ENCODE measurements at regions not wholly inside any gene's neighbourhood (a gene's known extent, or its start where the extent isn't known, plus 50 kb on each side); places are given as distances from the start of the nearest gene placed in this dataset.

DNA sequence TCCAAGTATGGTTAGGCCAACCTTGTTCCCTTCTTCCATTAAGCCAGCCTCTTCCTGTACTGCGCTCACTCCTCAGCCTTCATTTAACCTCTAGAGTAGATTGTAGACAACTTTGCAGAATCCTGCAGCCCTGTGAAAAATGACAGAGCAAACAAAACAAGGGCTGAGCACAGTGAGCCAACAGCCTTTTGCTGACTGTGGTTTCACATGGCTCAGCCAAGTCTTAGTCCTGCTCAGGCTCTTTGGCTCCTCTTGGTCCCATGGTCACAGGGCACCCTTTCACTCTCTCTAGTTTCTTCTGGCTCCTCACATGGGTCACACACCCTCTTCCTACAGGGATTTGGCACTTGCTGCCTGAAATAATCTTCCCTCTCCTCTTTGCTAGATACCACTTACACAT lies 900.3 kb downstream of the CCSER2 start:
- no peak overlapping the region for H4K91ac ChIP-seq (ENCODE audit: insufficient read length, low read depth, low read length)
- H3K36me3 Mint-ChIP-seq (ENCODE audit: insufficient read depth in 1 of 3, low read depth in 3 of 3): no peaks in the 10 kb centered on the region
- H4K5ac ChIP-seq (ENCODE audit: insufficient read length, low read depth, low read length): no peak overlapping the region
- WGBS (ENCODE audit: extremely low coverage, insufficient read length, low lambda C conversion rate): no CpG with 5 or more reads among the region's 1 CpG
- no peak overlapping the region for H3K27ac ChIP-seq (ENCODE audit: insufficient read length, low read depth, low read length)
- H3K27ac Mint-ChIP-seq: no peak overlapping the region
- H3K79me1 ChIP-seq (ENCODE audit: insufficient read depth, low read depth, low read length, poor library complexity, severe bottlenecking): no peaks in the 10 kb centered on the region
- no peak overlapping the region for H3T11ph ChIP-seq (ENCODE audit: low read length)
- H3K18ac ChIP-seq (ENCODE audit: insufficient read length, low read depth, low read length): no peak overlapping the region
- peaks cover 0 to 4% of the 10 kb centered on the region in 2 experiments; a peak in 1 of 4 replicates for H3K4me1 Mint-ChIP-seq
- H2BK20ac ChIP-seq (ENCODE audit: low read depth, low read length, poor library complexity, severe bottlenecking): no peak overlapping the region
- H3K27me3 ChIP-seq (ENCODE audit: insufficient read depth, low read length): no peaks in the 10 kb centered on the region
- no peak overlapping the region for H2BK120ac ChIP-seq (ENCODE audit: low read depth, low read length, poor library complexity, severe bottlenecking)
- no peaks in the 10 kb centered on the region for H4K20me1 ChIP-seq (ENCODE audit: control insufficient read depth, insufficient read depth, insufficient read length)
- H3K23ac ChIP-seq (ENCODE audit: insufficient read length, low read depth, low read length): no peak overlapping the region
- H3K4ac ChIP-seq (ENCODE audit: low read depth, low read length): no peak overlapping the region
- H2BK12ac ChIP-seq (ENCODE audit: insufficient read length, low read depth, low read length): no peak overlapping the region
- H2BK15ac ChIP-seq (ENCODE audit: low read depth, low read length): no peak overlapping the region
- H2BK5ac ChIP-seq (ENCODE audit: insufficient read length, low read length): no peak overlapping the region
- H2AFZ ChIP-seq (ENCODE audit: low read length): no peak overlapping the region
- no peaks in the 10 kb centered on the region for H3K23me2 ChIP-seq (ENCODE audit: insufficient read length, low read depth, low read length, poor library complexity, severe bottlenecking)
- H2AK5ac ChIP-seq (ENCODE audit: insufficient read length, low read length): no peak overlapping the region
- no peak overlapping the region for H4K8ac ChIP-seq (replicated peaks; ENCODE audit: insufficient read length, low read depth, low read length)
- no peaks in the 10 kb centered on the region for H3K9me3 ChIP-seq (ENCODE audit: control insufficient read depth, low read depth, low read length)
- no peak overlapping the region for H3K4me3 Mint-ChIP-seq
- no peak overlapping the region for H3K14ac ChIP-seq (ENCODE audit: insufficient read depth, low read length)
- no peaks in the 10 kb centered on the region for H3K27me3 Mint-ChIP-seq (ENCODE audit: low read depth)
- H3K4me2 ChIP-seq (ENCODE audit: insufficient read depth, insufficient read length, low read length): no peak overlapping the region
- no peaks in the 10 kb centered on the region for H3K4me1 ChIP-seq (ENCODE audit: insufficient read depth, low read length)
- no peak overlapping the region for H3K56ac ChIP-seq (ENCODE audit: insufficient read length, low read depth, low read length)
- no peak overlapping the region for H3K9ac ChIP-seq (ENCODE audit: extremely low read depth, insufficient read length, low read length)
- H3K9me3 Mint-ChIP-seq: no peaks in the 10 kb centered on the region
- TF ChIP-seq CTCF (conservative IDR thresholded peaks at IDR 0.05): no peak
- no peak for DNase-seq
- H3K79me2 ChIP-seq (ENCODE audit: insufficient read depth, low read length): no peaks in the 10 kb centered on the region

All from H9 (cell line).